HG03442 (cell line): ENCODE measurements at regions not wholly inside any gene's neighbourhood (a gene's known extent, or its start where the extent isn't known, plus 50 kb on each side); places are given as distances from the start of the nearest gene placed in this dataset.

Source experiments
- ATAC-seq: cut with Tn5 transposase; IDR thresholded peaks from one replicate; pipeline ENCODE4 v1.9.1; 2021; ENCODE audit warnings: mild to moderate bottlenecking, moderate library complexity; ENCODE audit not compliant: unreplicated experiment

DNA sequence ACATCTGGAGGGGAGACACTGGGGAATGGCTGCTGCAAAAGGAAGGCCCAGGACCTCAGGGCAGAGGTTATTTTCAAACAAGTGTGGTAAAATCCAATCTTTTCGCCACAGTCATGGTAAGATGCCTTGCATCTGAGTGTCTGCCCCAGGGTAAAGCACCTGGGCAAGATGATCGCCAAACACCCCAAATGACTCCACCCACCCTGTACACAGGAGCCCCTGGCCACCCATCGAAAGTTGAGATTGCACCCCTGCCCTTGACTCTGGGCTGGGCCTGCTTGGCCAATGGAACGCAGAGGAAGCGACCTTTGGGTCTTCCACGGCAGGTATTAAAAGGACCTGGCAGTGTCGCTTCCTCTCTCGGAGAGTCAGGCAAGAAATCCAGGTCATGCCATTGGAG is 88.8 kb downstream of the C16orf95 start:
- no peak for ATAC-seq

DNA sequence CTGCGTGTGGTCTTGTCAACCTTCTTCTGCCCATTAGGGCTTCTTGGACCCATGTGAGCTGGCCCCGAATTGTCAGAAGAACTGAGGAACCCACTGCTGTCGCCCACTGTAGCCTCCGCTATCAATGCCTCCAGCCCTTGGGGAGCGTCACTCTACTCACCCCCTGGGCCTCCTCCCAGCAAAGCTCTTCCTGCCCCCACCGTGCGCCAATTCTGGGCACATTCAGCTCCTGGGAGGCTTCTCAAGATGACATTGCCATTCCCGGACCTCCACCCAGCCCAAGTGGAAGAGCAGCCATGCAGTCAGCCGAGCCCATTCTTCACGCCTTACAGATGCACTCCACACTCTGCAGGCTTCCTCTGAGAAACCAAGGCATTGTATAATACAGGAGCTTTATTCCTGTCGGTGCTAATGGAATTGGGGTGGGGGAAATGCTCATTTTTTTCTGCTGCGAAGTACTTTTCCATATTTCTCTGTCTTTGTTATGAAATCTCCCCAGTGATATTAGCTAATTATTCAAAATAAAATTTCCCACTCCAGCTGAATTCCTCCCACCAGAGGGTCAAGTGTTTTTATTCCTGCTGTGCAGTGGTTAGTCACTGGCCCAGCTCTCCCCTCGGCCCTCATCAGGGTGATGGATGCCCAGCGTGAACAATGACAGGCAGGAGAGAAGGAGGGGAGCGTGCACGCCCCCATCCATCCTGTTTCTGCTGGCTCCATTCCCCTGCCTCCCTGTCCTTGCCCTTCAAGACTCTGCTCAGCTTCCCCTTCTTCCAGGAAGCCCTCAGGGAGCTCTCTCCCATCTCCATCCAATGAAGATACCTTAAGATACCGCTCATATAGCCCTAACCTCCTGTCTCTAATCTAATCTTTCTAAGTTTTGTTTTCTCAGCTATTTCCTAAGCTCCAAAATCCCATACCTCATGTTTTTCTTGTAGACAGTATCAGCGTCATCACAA is 87.7 kb downstream of the C16orf95 start:
- ATAC-seq, result no peak

DNA sequence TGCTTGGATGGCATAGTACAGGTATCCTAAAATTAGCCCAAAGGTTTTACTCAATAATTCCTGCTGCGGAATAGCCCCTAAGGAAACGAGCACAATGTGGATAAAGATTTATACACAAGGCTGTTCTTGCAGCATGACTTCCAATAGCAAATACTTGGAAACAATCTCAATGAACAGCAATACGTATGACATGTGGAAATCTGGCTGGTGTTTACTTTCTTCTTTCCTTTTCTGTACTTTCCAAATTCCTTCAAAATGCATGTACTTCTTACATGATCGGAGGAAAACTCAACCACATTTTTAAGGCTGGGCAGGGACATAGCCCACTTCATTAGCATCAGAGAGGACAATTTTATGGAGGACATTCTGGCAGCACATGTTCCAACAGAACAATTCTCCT is 86.6 kb downstream of the C16orf95 start:
- no peak for ATAC-seq

DNA sequence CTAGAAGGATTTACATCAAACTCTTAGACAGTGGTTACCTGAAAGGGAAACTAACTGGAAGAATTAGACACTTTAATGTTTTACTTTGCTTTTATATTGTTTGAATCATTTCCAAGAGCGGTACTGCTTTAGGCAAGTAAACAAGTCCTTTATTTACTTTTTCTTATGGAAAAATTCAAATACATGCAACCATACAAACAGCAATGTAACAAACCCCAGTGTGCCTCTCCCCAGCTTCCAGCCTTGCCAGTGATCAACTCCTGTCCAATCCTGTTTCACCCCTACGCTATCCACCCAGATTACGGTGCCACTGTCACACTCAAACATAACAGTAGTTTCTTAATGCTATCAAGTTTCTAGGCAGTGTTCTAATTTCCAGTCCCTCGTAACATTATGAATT is 85.9 kb downstream of the C16orf95 start:
- no peak for ATAC-seq

DNA sequence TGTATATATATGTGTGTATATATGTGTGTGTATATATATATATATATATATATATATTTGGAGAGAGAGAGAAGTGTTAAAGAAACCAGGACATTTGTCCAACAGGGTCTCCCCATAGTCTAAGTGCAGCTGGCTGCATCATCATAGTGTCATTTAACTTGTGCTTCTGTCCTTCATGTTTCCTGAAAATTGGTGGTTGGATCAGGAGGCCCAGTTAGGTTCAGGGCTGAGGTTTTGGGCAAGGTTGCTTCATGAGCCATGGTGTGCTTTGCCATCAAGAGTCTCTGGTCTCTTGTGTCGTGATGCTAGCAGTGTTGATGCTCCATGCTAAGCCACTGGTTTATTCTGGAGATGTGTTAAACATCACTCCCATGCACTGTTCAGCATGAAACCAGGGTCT is 85.3 kb downstream of the C16orf95 start:
- ATAC-seq, result no peak

DNA sequence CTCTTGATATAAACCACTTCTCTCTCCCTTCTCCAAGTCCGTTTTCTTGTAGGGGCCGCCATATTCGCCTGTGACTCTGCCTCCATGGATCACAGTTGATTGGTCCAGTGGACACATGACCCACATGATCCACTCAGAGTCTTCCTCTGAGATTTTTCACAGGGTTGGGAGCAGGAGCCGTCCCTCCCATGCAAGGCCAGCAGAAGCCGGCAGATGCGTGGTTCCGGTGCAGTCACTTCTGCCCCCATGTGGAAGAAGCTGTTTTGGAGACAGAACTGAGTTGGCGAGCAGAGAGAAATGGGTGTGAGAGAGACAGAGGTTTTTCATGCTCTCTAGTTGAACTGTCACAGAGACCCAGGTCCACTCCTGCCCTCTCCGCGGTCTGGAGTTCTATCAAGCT is 83.3 kb downstream of the C16orf95 start:
- no peak for ATAC-seq

DNA sequence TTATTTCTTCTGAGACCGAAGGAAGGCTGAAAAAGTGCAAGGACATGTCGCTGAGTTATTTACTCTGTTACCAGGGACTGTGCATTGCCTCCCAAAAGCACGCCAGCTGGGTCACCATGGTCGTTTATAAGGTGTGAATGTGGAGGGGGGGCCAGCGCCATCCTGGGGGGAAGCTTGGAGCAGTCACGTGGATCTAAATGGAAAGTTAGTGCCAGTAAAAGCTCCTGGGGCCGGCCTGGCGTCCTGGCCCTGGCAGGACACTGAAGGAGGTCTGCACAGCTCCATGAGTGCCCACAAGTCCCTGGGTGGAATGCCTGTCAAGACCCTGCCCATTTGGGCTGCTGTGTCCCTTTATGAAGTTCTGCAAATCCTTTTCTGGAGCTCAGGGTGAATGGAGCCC is 82.6 kb downstream of the C16orf95 start:
- ATAC-seq, result no peak

DNA sequence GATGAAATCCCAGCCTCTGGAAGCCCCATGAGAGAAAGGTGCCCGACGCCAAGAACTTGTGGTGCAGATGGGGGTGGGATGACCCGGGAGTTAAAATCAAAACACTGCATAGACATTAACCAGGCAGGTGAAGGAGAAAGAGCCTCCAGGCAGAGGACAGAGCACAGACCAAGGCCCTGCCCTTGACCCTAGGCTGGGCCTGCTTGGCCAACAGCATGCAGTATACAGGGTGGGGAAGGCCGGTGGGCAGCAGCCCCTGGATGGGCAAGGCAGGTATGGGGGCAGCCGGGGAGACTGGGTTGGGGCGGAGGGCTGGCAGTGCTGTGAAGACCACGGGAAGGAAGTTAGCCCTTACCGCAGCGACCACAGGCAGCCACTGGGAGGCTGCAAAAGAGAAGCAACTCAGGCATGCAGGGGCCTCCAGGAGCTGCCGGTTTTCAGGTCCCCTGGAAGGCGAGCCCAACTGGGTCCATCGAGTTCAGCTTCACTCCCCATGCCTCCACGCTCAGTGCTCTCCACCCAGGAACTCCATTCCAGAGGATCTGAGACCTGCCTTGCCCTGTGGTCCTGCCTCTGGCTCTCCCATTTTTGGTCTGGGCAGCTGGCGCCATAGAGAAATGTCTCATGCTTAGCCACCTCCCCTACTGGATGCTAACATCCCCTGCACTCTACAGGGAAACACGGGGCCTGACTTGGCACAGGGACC is 81.2 kb downstream of the C16orf95 start:
- ATAC-seq, result no peak

DNA sequence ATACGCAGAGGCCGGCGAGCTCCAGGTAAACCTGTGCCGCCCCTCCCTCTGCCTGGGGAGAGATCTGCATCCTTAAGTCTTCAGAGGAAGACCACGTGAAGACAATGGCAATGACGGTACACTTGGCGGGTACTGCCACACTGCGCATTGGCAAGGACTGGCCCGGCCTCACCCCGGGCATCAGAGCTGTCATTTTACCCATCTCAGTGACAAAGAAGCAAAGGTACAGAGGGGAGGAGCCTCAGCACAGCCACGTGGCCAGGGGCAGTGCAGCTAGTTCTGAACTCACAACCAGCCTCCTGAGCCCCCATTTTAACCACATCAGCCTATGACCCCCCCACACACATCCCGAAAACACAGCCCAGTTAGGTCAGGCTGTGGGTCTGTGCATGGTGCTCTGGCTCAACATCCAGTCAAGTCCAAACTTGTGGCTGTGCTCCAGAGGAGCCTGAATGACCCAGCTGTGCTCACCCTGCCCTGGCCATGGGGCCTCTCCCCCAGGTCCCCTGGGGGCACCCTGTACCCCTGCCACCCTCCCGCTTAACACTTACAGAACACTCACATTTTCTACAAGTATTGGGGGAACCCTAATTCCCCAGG is 80.6 kb downstream of the C16orf95 start:
- no peak for ATAC-seq

DNA sequence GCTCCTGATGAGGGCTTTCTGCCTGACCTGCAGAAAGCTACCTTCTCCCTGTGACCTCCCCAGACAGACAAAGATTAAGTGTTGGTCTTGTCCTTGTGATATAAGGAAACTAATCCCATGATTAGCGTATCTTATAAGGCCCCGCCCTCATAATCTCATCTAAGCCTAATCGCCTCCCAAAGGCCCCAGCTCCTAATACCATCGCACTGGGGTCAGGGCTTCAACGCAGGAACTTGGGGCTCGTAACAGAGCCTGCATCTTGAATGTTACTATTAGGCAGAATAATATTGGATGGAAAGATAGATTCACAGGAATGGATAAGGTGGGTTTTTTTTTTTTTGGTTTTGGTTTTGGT is 78.9 kb downstream of the C16orf95 start:
- ATAC-seq, result no peak

DNA sequence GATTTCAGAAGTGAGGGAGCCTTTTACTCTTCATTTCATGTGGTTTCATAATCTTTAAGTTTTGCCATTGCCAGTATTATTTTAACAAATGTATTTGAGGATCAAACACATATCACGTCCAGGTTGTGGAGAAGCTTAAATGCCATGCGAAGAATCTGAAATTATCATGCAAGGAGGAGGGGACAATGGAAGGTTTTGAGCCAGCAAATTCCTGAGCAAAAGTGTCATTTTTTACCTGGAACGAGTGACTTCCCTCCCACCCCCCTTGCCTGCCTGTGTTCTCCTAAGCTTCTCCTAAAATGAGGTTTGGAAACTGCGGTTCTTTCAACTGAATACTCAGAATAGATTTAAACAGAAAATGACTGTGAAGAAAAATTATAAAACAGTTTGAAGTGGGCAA is 77.6 kb downstream of the C16orf95 start:
- ATAC-seq, result no peak

DNA sequence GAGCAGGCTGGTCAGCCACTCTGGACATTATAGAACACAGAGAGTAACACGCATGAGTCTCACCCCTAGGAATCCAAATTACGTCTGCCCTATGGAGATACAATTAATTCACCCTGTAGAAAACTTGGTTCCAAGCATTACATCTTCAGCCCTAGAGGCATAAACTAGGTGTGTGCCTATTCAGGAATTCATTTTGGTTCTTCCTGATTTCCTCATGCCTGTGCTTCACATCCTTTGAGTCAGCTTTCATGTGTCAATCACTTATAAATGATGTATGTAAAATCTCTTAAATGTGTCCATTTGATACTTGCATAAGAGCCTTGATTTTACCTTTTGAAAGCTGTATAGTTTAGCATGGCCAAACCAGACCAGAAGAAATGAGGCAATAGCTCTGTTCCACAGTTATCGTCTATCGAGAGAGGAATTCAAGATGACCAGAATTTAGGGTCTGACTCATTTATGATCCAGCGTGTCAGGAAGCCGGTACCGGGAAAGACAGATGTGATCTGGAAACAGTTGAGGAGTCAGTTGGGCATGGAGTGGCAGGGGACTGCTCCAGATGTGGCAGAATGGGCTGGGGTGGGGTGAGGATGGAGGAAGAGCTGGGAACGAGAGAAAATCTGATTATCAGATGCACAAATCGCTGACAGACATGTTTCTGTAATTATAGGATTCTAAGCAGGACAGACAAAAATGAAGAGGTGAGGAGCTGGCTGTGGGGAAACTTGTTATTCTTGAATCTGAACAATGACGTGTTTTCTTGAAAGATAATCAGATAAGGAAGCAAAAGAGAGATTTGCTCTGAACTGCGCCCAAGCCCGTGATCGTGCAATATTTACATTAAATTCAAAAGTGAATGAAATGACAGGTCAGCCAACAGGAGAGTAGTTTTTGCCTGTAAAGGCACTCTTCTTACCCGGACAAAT is 76.7 kb downstream of the C16orf95 start:
- ATAC-seq, result no peak

DNA sequence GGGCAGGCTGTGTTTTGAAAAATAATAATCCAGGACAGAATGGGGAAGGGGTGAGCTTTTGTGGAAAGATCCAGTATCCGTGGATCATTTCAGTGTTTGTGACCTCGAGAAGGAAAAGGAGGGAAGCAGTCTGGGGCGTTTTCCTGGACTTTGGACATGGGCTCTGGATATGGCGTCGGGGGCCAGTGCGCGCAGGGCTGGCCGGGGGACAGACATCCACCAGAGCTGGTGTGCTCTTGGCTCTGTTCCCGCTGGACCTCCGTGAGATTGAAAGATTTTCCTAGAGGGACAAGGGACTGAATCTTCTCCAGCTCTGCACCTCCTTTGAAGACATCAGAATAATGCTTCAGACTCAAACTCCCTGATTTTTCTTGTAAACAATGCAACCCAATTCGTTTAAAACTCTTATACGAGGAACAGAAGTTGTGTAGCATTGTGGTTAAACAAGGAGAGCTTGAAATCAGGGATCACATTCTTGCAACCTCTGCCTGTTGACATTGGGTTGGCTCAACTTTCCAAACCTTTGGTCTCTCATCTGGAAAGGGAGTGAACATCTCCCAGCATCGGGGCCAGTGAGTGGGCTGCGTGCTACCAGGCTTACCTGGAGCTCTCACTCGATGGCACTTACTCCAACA is 75.9 kb downstream of the C16orf95 start:
- ATAC-seq, result no peak

DNA sequence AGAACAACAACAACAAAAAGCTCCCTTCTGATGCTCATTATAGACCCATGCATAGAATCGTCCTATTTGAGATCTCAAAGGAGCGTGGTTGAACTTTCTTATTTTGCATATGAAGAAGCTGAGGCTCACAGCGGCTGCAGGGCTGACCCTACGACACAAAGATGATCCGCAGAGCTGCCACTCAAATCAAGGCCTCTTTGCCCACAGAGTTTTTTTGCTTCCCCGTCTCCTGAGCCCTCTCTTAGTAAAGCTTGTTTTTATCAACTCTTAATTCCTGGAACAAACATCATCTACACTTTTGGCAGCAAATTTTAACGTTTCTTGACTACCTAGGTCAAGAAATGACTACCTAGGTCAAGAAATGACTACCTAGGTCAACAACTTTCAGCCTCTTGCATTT is 73.7 kb downstream of the C16orf95 start:
- ATAC-seq, result no peak

DNA sequence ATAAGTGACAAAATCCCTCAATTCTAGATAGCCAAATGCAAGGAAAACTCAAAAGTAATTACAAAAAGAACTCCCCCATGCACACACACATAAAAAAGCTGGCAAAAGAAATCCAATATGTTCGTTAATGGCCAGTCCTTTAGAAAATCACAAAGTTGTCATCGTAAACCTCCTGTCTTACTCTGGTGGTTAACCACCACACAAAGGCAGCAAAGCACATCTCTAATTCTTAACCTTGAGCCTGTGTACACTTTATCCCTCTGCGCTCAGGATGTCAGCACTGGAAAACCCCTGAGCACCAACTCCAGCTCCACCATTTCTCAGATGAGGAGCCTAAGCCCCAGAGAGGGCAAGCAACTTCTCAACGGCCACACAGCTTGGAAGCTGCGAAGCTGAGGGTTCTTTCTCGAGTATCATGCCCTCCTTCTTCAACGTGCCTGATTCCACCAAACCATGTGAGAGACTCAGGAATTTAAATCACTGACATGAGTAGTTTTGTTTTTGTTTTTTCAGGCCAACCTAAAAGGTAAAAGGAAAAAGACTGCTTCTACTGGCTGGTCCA is 72.5 kb downstream of the C16orf95 start:
- no peak for ATAC-seq

DNA sequence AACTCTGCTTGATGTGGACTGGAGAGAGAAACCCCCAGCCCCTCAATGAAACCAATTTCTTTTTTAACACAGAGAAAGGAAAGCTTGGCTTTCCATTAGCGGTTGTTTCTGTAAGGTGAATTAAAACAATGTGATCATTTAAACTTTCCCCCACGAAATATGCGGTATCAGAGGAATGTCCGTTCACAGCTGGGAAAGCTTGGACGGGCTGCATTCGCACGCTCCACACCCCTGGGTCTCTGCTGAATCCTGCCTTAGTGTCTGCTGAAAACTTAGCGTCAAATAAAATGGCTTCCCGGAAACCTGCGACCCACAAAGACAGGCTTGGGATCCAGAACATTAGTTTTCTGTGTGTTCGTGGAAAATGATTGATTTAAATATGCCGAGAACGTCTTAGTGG is 71.7 kb downstream of the C16orf95 start:
- ATAC-seq, result no peak

DNA sequence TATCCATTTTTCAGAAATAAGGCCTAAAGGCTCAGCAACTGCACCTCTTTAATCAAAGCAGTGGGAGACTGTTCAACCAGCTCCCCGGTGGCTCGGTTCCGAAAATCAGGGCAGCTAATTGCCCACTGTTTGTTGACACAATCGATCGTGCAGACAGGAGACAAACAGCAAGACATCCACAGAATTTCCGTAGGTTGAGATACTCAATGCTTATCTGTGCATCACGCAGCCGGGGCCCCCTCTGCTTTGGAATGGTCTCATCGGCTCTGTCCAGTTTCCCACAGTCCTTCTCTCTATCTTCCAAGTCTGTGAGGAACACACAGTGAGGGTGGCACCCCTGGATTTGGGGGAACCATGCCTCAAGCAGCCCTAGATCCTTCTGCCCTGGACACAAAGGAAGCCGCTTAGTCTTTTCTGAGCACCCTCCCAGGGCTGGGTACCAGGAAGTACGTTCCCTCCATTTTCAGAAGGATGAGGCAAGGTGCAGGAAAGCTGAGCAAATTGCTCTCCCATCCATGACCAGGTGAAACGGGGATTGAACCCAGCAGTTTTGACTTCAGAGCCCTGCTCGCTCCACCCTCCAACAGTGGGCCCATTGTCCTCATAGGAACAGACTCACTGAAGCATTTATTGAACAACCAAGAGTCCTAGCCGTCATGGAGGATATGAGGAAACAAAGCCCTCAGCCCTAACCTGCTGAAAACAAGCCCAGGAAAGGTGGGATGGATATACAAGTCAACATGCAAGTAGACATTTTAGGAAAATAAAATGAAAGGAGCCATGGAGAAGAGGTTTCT is 70.7 kb downstream of the C16orf95 start:
- no peak for ATAC-seq

DNA sequence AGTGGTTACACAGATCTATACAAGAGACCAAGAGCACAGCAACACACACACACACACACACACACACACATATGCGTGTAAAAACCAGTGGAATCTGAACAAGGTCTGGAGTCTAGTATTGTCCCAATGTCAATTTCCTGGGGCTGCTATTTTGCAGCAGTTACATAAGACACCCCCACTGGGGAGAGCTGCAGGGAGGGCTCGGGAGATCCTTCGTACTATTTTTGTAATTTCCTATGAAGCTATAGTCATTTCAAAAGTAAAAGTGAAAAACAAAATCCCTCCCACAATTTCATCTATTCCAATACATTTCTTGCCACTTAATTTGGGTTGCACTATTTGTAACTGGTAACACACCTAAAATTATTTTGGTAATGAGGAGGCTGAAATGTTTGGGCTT is 68.5 kb downstream of the C16orf95 start:
- ATAC-seq, result no peak

DNA sequence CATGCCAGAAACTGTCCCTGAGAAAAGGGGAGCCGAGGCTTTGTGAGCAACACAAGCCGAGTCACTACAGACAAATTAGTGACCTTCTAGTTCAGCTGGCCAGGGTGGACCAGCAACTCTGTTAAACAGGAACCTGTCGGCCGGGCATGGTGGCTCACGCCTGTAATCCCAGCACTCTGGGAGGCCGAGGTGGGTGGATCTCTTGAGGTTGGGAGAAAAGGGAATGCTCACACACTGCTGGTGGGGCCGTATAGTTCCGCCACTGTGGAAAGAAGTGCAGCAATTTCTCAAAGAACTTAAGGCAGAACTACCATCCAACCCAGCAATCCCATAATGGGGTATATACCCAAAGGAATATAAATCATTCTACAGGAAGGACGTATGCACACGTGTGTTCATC is 67.8 kb downstream of the C16orf95 start:
- ATAC-seq, result no peak
